HL-60 (cell line): ENCODE measurements at regions not wholly inside any gene's neighbourhood (a gene's known extent, or its start where the extent isn't known, plus 50 kb on each side); places are given as distances from the start of the nearest gene placed in this dataset.

Experiments
- CTCF ChIP-seq: IDR thresholded peaks from one replicate; pipeline ENCODE4 v1.5.1; 2011; ENCODE audit warnings: low read length, control low read depth, inconsistent platforms; ENCODE audit not compliant: insufficient read depth
- GABPA ChIP-seq: IDR thresholded peaks from 2 replicates; pipeline ENCODE4 v1.6.1; 2012; ENCODE audit warnings: low read depth
- POLR2AphosphoS5 ChIP-seq: IDR thresholded peaks from 2 replicates; pipeline ENCODE4 v1.6.1; 2012; ENCODE audit warnings: low read depth

GRCh38 chr5:33311893-33312292 lies 128.9 kb upstream of the TARS1 start:
- TF ChIP-seq CTCF: no peak
- no peak for TF ChIP-seq GABPA
- TF ChIP-seq POLR2AphosphoS5: no peak
